H9 (cell line): ENCODE measurements at regions not wholly inside any gene's neighbourhood (a gene's known extent, or its start where the extent isn't known, plus 50 kb on each side); places are given as distances from the start of the nearest gene placed in this dataset.

Source experiments
- DNase-seq: peaks from one replicate; pipeline ENCODE4 v3.0.0-alpha.2; 2017
- H2AFZ ChIP-seq: one replicate; pipeline ENCODE4 v1.6.1; 2013; ENCODE audit warnings: mild to moderate bottlenecking, low read length, control low read depth, moderate library complexity
- H2AK5ac ChIP-seq: 2 replicates; pipeline ENCODE4 v1.6.1; 2013; ENCODE audit warnings: low read length, control low read depth, mixed read lengths; ENCODE audit not compliant: insufficient read length
- H2BK120ac ChIP-seq: one replicate; pipeline ENCODE4 v1.6.1; 2013; ENCODE audit warnings: low read depth, mild to moderate bottlenecking, low read length, control low read depth, inconsistent platforms; ENCODE audit not compliant: poor library complexity, severe bottlenecking
- H2BK12ac ChIP-seq: 2 replicates; pipeline ENCODE4 v1.6.1; 2013; ENCODE audit warnings: low read length, control low read depth, mixed read lengths, low read depth; ENCODE audit not compliant: insufficient read length
- H2BK15ac ChIP-seq: 2 replicates; pipeline ENCODE4 v1.6.1; 2013; ENCODE audit warnings: low read depth, low read length, control low read depth
- H2BK20ac ChIP-seq: one replicate; pipeline ENCODE4 v1.6.1; 2013; ENCODE audit warnings: low read depth, mild to moderate bottlenecking, low read length, control low read depth, inconsistent platforms; ENCODE audit not compliant: poor library complexity, severe bottlenecking
- H2BK5ac ChIP-seq: 2 replicates; pipeline ENCODE4 v1.6.1; 2013; ENCODE audit warnings: low read length, control low read depth, mixed read lengths; ENCODE audit not compliant: insufficient read length
- H3K14ac ChIP-seq: 2 replicates; pipeline ENCODE4 v1.6.1; 2013; ENCODE audit warnings: low read length, control low read depth; ENCODE audit not compliant: insufficient read depth
- H3K18ac ChIP-seq: 2 replicates; pipeline ENCODE4 v1.6.1; 2013; ENCODE audit warnings: low read depth, mild to moderate bottlenecking, mixed read lengths, low read length, control low read depth; ENCODE audit not compliant: insufficient read length
- H3K23ac ChIP-seq: 2 replicates; pipeline ENCODE4 v1.6.1; 2013; ENCODE audit warnings: low read length, control low read depth, mixed read lengths, low read depth; ENCODE audit not compliant: insufficient read length
- H3K23me2 ChIP-seq: 2 replicates; pipeline ENCODE4 v1.6.1; 2013; ENCODE audit warnings: low read depth, mild to moderate bottlenecking, mixed read lengths, low read length, control low read depth; ENCODE audit not compliant: insufficient read length, poor library complexity, severe bottlenecking
- H3K27ac ChIP-seq: 2 replicates; pipeline ENCODE4 v1.5.1; 2013; ENCODE audit warnings: low read length, control low read depth, mixed read lengths, low read depth; ENCODE audit not compliant: insufficient read length
- H3K27me3 ChIP-seq: 2 replicates; pipeline ENCODE4 v1.6.1; 2013; ENCODE audit warnings: low read length, control low read depth, inconsistent platforms; ENCODE audit not compliant: insufficient read depth
- H3K4ac ChIP-seq: 2 replicates; pipeline ENCODE4 v1.6.1; 2013; ENCODE audit warnings: low read depth, mild to moderate bottlenecking, control low read depth, inconsistent platforms, low read length, moderate library complexity
- H3K4me1 ChIP-seq: 2 replicates; pipeline ENCODE4 v1.6.1; 2013; ENCODE audit warnings: low read length, control low read depth, inconsistent platforms; ENCODE audit not compliant: insufficient read depth
- H3K4me2 ChIP-seq: 2 replicates; pipeline ENCODE4 v1.6.1; 2013; ENCODE audit warnings: low read length, control low read depth, mixed read lengths; ENCODE audit not compliant: insufficient read length, insufficient read depth
- H3K56ac ChIP-seq: 2 replicates; pipeline ENCODE4 v1.6.1; 2013; ENCODE audit warnings: low read depth, mild to moderate bottlenecking, mixed read lengths, low read length, control low read depth; ENCODE audit not compliant: insufficient read length
- H3K79me1 ChIP-seq: 2 replicates; pipeline ENCODE4 v1.6.1; 2013; ENCODE audit warnings: low read depth, mild to moderate bottlenecking, moderate library complexity, low read length, control low read depth, inconsistent platforms; ENCODE audit not compliant: insufficient read depth, poor library complexity, severe bottlenecking
- H3K79me2 ChIP-seq: 2 replicates; pipeline ENCODE4 v1.6.1; 2013; ENCODE audit warnings: low read length, control low read depth, inconsistent platforms; ENCODE audit not compliant: insufficient read depth
- H3K9ac ChIP-seq: 2 replicates; pipeline ENCODE4 v1.6.1; 2013; ENCODE audit warnings: low read length, control low read depth, mixed read lengths; ENCODE audit not compliant: insufficient read length; ENCODE audit errors: extremely low read depth
- H3K9me3 ChIP-seq: one replicate; pipeline ENCODE4 v1.6.1; 2013; ENCODE audit warnings: low read depth, low read length, inconsistent platforms; ENCODE audit not compliant: control insufficient read depth
- H3T11ph ChIP-seq: one replicate; pipeline ENCODE4 v1.6.1; 2013; ENCODE audit warnings: mild to moderate bottlenecking, low read length, control low read depth, inconsistent platforms
- H4K20me1 ChIP-seq: one replicate; pipeline ENCODE4 v1.6.1; 2013; ENCODE audit not compliant: control insufficient read depth, insufficient read length, insufficient read depth
- H4K5ac ChIP-seq: 2 replicates; pipeline ENCODE4 v1.6.1; 2013; ENCODE audit warnings: low read depth, mild to moderate bottlenecking, mixed read lengths, low read length, control low read depth; ENCODE audit not compliant: insufficient read length
- H4K8ac ChIP-seq: replicated peaks from 2 replicates; pipeline ENCODE4 v1.6.1; 2013; ENCODE audit warnings: low read length, control low read depth, mixed read lengths, low read depth; ENCODE audit not compliant: insufficient read length
- H4K91ac ChIP-seq: 2 replicates; pipeline ENCODE4 v1.6.1; 2013; ENCODE audit warnings: low read depth, mild to moderate bottlenecking, moderate library complexity, mixed read lengths, low read length, control low read depth; ENCODE audit not compliant: insufficient read length
- H3K27ac Mint-ChIP-seq, 3 experiments: 2 replicates in 2 of 3; 3 replicates in 1 of 3; pipeline ENCODE4 v1.8.0; 2020 to 2021; ENCODE audit warnings: mixed read lengths in 3 of 3, mild to moderate bottlenecking in 1 of 3, moderate library complexity in 1 of 3
- H3K27me3 Mint-ChIP-seq: 2 replicates; pipeline ENCODE4 v1.8.0; 2021; ENCODE audit warnings: low read depth, mild to moderate bottlenecking, moderate library complexity, mixed read lengths
- H3K36me3 Mint-ChIP-seq, 3 experiments: 2 replicates in 2 of 3; 3 replicates in 1 of 3; pipeline ENCODE4 v1.8.0; 2020 to 2021; ENCODE audit warnings: low read depth in 3 of 3, mixed read lengths in 3 of 3; ENCODE audit not compliant: insufficient read depth in 1 of 3
- H3K4me1 Mint-ChIP-seq, 2 experiments: 2 replicates each; pipeline ENCODE4 v1.8.0; 2020; ENCODE audit warnings: mixed read lengths in 2 of 2
- H3K4me3 Mint-ChIP-seq, 2 experiments: 2 replicates in 1 of 2; 3 replicates in 1 of 2; pipeline ENCODE4 v1.8.0; 2020 to 2021; ENCODE audit warnings: mild to moderate bottlenecking in 2 of 2, mixed read lengths in 2 of 2, moderate library complexity in 1 of 2
- H3K9me3 Mint-ChIP-seq, 2 experiments: 2 replicates in 1 of 2; 3 replicates in 1 of 2; pipeline ENCODE4 v1.8.0; 2020; ENCODE audit warnings: mild to moderate bottlenecking in 2 of 2, mixed read lengths in 2 of 2, moderate library complexity in 1 of 2
- WGBS: extraction: QIAGEN DNeasy Blood & Tissue Kit; methylation state at CpG from one replicate; pipeline ENCODE4 v1.1.7; 2013; ENCODE audit warnings: missing lambda C conversion rate, low lambda C conversion rate, mixed read lengths; ENCODE audit not compliant: insufficient read length; ENCODE audit errors: extremely low coverage; 5-methylcytosine and 5-hydroxymethylcytosine counted together
- TF ChIP-seq, protein P1 (sequence below): fragments of 200-600 bp; sonication (generic); conservative IDR thresholded peaks from 3 replicates; pipeline ENCODE4 v1.8.0; 2021; ENCODE audit warnings: antibody characterized with exemption, mild to moderate bottlenecking

DNA sequence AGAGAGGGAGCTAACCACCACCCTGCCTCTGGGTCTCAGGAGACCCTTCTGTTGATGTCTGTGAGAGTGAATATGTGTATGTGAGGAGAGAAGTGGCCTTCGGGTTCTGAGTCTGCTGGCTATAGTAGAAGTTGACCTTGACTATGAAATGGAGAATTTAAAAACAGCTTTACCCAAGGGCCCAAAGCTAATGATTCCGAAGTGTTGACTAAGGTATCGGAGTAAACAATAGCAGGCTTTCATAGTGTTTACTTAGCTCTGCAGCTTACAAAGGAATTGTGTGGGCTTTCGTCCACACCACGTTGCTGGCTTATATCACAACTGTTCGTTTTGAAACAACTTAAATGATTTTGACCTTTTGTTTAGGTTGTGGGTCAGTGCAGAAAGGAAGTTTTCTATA lies 126.5 kb upstream of the JAG1 start:
- H3K27ac ChIP-seq: no peak overlapping the region
- no peak overlapping the region for H2AFZ ChIP-seq
- no peak overlapping the region for H3K14ac ChIP-seq
- H3K9me3 ChIP-seq: no peaks in the 10 kb centered on the region
- H3K27me3 ChIP-seq: no peaks in the 10 kb centered on the region
- H3K4ac ChIP-seq: no peak overlapping the region
- H2BK20ac ChIP-seq: no peak overlapping the region
- no peaks in the 10 kb centered on the region for H3K79me2 ChIP-seq
- H4K8ac ChIP-seq: no peak overlapping the region
- peaks cover 5% of the 10 kb centered on the region in 2 experiments for H3K4me1 Mint-ChIP-seq
- H2BK5ac ChIP-seq: no peak overlapping the region
- H4K5ac ChIP-seq: no peak overlapping the region
- no peak overlapping the region for H4K91ac ChIP-seq
- H3K27ac Mint-ChIP-seq: no peak overlapping the region; a peak in 1 of 7 replicates
- no peaks in the 10 kb centered on the region for H4K20me1 ChIP-seq
- H3K4me2 ChIP-seq: no peak overlapping the region
- H3T11ph ChIP-seq: no peak overlapping the region
- no peak overlapping the region for H2AK5ac ChIP-seq
- no peaks in the 10 kb centered on the region for H3K23me2 ChIP-seq
- TF ChIP-seq, protein P1, sequence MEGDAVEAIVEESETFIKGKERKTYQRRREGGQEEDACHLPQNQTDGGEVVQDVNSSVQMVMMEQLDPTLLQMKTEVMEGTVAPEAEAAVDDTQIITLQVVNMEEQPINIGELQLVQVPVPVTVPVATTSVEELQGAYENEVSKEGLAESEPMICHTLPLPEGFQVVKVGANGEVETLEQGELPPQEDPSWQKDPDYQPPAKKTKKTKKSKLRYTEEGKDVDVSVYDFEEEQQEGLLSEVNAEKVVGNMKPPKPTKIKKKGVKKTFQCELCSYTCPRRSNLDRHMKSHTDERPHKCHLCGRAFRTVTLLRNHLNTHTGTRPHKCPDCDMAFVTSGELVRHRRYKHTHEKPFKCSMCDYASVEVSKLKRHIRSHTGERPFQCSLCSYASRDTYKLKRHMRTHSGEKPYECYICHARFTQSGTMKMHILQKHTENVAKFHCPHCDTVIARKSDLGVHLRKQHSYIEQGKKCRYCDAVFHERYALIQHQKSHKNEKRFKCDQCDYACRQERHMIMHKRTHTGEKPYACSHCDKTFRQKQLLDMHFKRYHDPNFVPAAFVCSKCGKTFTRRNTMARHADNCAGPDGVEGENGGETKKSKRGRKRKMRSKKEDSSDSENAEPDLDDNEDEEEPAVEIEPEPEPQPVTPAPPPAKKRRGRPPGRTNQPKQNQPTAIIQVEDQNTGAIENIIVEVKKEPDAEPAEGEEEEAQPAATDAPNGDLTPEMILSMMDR: no peak
- H3K4me3 Mint-ChIP-seq: no peak overlapping the region
- no peaks in the 10 kb centered on the region for H3K79me1 ChIP-seq
- WGBS: no CpG with 5 or more reads among the region's 6 CpGs
- no peak overlapping the region for H2BK15ac ChIP-seq
- no peak overlapping the region for H2BK12ac ChIP-seq
- H3K56ac ChIP-seq: no peak overlapping the region
- no peaks in the 10 kb centered on the region for H3K4me1 ChIP-seq
- no peak overlapping the region for H3K18ac ChIP-seq
- H2BK120ac ChIP-seq: no peak overlapping the region
- no peaks in the 10 kb centered on the region for H3K36me3 Mint-ChIP-seq
- no peaks in the 10 kb centered on the region; the same call in 1 of the 2 replicates for H3K27me3 Mint-ChIP-seq
- H3K23ac ChIP-seq: no peak overlapping the region
- H3K9ac ChIP-seq: no peak overlapping the region
- H3K9me3 Mint-ChIP-seq: no peaks in the 10 kb centered on the region
- no peak for DNase-seq
